Gastrocnemius medialis (tissue), 4 donors: ENCODE measurements at regions not wholly inside any gene's neighbourhood (a gene's known extent, or its start where the extent isn't known, plus 50 kb on each side); places are given as distances from the start of the nearest gene placed in this dataset.

Source experiments
- ATAC-seq, 2 donors: fragments of 150-250 bp; one replicate each; pipeline ENCODE4 v1.9.1; 2016
- DNase-seq, 2 donors: peaks; one replicate each; pipeline ENCODE4 v3.0.0-alpha.2; 2019
- H3K27ac ChIP-seq, 4 donors: fragments of 200-600 bp; sonication (generic); 1 replicate in 1 of 4; 2 replicates in 3 of 4; pipeline ENCODE4 v1.5.1; 2016 to 2018; ENCODE audit warnings: mild to moderate bottlenecking in 2 of 4, moderate library complexity in 1 of 4
- H3K27me3 ChIP-seq, 3 donors: fragments of 200-600 bp; sonication (generic) in 2 of 3; 1 replicate in 1 of 3; 2 replicates in 2 of 3; pipeline versions ENCODE4 v1.5.1 to v1.6.0; 2016 to 2019; ENCODE audit warnings: mild to moderate bottlenecking in 1 of 3, moderate library complexity in 1 of 3
- H3K36me3 ChIP-seq, 2 donors: fragments of 200-600 bp; sonication (generic) in 1 of 2; one replicate each; pipeline ENCODE4 v1.5.1; 2017 to 2018
- H3K4me1 ChIP-seq, 2 donors: fragments of 200-600 bp; sonication (generic) in 1 of 2; one replicate each; pipeline ENCODE4 v1.5.1; 2016 to 2017; ENCODE audit warnings: mild to moderate bottlenecking in 2 of 2
- H3K4me3 ChIP-seq, 4 donors: fragments of 200-600 bp; sonication (generic) in 3 of 4; 1 replicate in 1 of 4; 2 replicates in 3 of 4; pipeline ENCODE4 v1.5.1; 2016 to 2019; ENCODE audit warnings: mild to moderate bottlenecking in 2 of 4
- H3K9me3 ChIP-seq, 3 donors: fragments of 200-600 bp; sonication (generic) in 2 of 3; 1 replicate in 1 of 3; 2 replicates in 2 of 3; pipeline ENCODE4 v1.5.1; 2016 to 2019
- POLR2A ChIP-seq, 2 donors: fragments of 450-650 bp; IDR thresholded peaks; one replicate each; pipeline ENCODE4 v1.6.1; 2017; ENCODE audit warnings: antibody characterized with exemption in 2 of 2, mild to moderate bottlenecking in 2 of 2, moderate library complexity in 2 of 2
- in situ Hi-C, 4 donors: fragments of 200-750 bp; cut with MboI; loops; one replicate each; pipeline versions ENCODE4 v1.15.0 to v1.8.0; 2017; ENCODE audit warnings: low sequenced_read_pairs in 4 of 4
- intact Hi-C: fragments of 100-400 bp; cut with DNase I; formaldehyde crosslinking; loops from one replicate; pipeline ENCODE4 v1.15.1; 2023; ENCODE audit warnings: low total_unique reads
- TF ChIP-seq, protein P1 (sequence below), 5 experiments: fragments of 450-650 bp in 3 of 5; fragments of 200-600 bp in 2 of 5; sonication (generic) in 2 of 5; IDR thresholded peaks in 4 of 5; conservative IDR thresholded peaks in 1 of 5; 1 replicate in 4 of 5; 2 replicates in 1 of 5; pipeline ENCODE4 v1.5.1; 2016 to 2019; ENCODE audit warnings: antibody characterized with exemption in 5 of 5, mild to moderate bottlenecking in 3 of 5, moderate library complexity in 3 of 5

DNA sequence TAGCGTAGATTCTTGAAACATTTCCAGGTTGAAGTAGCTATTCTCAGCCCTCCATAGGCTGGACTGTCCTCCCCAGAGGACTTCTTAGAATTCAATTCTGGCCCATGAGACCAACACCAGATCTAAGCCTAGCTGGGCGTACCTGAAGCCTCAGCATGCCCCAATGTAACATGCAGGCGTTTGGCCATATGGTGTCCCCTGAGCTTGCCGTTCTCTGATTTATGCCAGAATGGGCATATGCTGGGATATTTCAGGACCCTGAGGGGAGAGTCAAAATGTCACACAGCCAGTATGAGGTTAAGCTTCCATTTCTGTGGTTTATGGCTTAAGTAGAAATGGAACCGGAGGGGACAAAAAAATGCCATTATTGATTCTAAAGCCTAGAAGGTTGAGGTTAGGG is 317.7 kb upstream of the OBI1 start:
- Histone ChIP-seq H3K36me3 (no peaks in the 10 kb centered on the region), H3K27me3 (no peaks in the 10 kb centered on the region), H3K27ac (no peak overlapping the region), H3K4me1 (no peaks in the 10 kb centered on the region), H3K9me3 (no peaks in the 10 kb centered on the region), H3K4me3 (no peak overlapping the region)
- intact Hi-C loops (no loop called here), in situ Hi-C loops (loop anchor here in 2 of 4 donors (5.0 kb wide), 2 partner anchors 834 to 839 kb away; no protein-coding TSS in a partner anchor)
- TF ChIP-seq, protein P1, sequence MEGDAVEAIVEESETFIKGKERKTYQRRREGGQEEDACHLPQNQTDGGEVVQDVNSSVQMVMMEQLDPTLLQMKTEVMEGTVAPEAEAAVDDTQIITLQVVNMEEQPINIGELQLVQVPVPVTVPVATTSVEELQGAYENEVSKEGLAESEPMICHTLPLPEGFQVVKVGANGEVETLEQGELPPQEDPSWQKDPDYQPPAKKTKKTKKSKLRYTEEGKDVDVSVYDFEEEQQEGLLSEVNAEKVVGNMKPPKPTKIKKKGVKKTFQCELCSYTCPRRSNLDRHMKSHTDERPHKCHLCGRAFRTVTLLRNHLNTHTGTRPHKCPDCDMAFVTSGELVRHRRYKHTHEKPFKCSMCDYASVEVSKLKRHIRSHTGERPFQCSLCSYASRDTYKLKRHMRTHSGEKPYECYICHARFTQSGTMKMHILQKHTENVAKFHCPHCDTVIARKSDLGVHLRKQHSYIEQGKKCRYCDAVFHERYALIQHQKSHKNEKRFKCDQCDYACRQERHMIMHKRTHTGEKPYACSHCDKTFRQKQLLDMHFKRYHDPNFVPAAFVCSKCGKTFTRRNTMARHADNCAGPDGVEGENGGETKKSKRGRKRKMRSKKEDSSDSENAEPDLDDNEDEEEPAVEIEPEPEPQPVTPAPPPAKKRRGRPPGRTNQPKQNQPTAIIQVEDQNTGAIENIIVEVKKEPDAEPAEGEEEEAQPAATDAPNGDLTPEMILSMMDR (IDR thresholded peaks at IDR 0.05 in 4 of 5, conservative IDR thresholded peaks at IDR 0.05 in 1 of 5), result no peak
- TF ChIP-seq POLR2A (IDR thresholded peaks at IDR 0.05), result no peak
- ATAC-seq (no peak), DNase-seq (no peak)

DNA sequence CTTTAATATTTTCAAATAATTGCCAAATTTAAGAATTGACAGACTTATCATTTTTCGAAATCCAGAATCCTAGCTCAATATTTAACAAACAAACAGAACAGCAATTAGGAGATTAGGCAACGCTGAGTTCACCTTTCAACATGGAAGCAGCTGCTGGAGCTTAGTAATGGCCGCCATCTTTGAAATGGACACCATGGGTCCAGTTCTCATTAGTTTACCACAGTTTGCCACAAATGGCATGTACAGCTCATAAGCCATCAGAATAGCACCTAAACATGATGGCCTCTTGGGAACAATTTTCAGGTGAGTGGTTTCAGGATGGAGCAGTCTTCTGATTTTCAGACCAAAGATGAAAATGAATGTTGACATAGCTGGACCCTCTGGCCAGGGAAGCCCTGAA is 313.6 kb upstream of the OBI1 start:
- in situ Hi-C loops, result no loop called here
- H3K27me3 ChIP-seq, result no peaks in the 10 kb centered on the region
- H3K27ac ChIP-seq, result no peak overlapping the region
- H3K9me3 ChIP-seq, result no peaks in the 10 kb centered on the region
- H3K36me3 ChIP-seq, result no peaks in the 10 kb centered on the region
- intact Hi-C loops, result no loop called here
- TF ChIP-seq, protein P1 (IDR thresholded peaks at IDR 0.05 in 4 of 5, conservative IDR thresholded peaks at IDR 0.05 in 1 of 5), result no peak
- no peak for TF ChIP-seq POLR2A (IDR thresholded peaks at IDR 0.05)
- H3K4me3 ChIP-seq, result no peak overlapping the region
- ATAC-seq (no peak), DNase-seq (no peak)
- no peaks in the 10 kb centered on the region for H3K4me1 ChIP-seq

DNA sequence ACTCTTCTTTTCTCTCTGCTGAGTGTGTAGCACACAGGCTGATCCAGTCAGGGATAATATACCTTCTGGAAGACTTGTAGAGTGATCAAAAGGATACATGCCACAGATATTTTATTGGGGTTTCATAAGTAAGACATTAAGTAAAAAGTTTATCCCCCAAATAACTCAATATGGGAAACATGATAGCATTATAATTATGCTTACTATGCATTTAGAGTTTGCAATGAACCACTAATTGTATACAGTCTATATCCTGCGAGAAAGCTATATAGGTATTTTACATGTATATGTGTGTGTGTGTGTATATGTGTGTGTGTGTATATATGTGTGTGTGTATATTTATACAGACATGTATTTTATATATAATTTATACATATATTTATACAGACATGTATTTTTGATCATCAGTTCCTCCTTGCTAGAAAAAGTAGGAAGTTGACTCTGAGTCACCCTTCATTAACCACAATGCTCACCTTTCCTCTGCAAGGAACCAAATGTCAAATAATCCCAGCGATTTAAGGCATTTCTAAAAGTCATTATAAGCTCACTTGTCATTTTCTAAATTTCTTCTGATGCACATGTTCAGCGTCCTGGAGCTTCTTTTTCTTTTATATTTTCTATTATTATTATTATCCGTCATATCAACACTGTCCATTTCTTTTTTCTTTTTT is 312.5 kb upstream of the OBI1 start:
- H3K27ac ChIP-seq, result no peak overlapping the region
- H3K9me3 ChIP-seq, result no peaks in the 10 kb centered on the region
- TF ChIP-seq, protein P1 (IDR thresholded peaks at IDR 0.05 in 4 of 5, conservative IDR thresholded peaks at IDR 0.05 in 1 of 5), result no peak
- TF ChIP-seq POLR2A (IDR thresholded peaks at IDR 0.05), result no peak
- intact Hi-C loops, result no loop called here
- no peak for DNase-seq
- H3K4me3 ChIP-seq, result no peak overlapping the region
- in situ Hi-C loops, result no loop called here
- H3K27me3 ChIP-seq, result no peaks in the 10 kb centered on the region
- no peak for ATAC-seq
- no peaks in the 10 kb centered on the region for H3K36me3 ChIP-seq
- H3K4me1 ChIP-seq, result no peaks in the 10 kb centered on the region

DNA sequence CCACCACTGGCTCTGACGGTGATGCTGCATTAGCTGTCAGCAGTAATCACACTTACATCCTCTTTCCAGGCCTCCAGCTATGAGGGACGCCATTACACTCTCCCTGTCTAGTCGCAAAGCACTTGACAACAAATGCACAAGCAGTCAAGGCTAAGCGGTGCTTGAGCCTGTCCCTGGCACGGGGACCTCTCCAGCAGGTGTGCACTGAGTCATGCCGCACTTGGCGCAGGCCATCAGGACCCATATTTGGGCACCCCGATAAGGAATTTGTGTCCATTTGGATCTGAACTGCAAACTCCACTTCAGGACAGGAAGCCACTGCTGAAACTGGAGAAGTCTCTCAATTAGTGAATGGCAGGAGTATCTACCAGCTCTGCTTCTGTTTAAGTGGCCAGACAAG is 301.9 kb upstream of the OBI1 start:
- Histone ChIP-seq H3K27ac (no peak overlapping the region), H3K4me1 (no peaks in the 10 kb centered on the region), H3K9me3 (no peaks in the 10 kb centered on the region), H3K4me3 (no peak overlapping the region), H3K27me3 (no peaks in the 10 kb centered on the region), H3K36me3 (no peaks in the 10 kb centered on the region)
- ATAC-seq, result no peak
- no peak for DNase-seq
- in situ Hi-C loops, result no loop called here
- intact Hi-C loops, result no loop called here
- TF ChIP-seq POLR2A (IDR thresholded peaks at IDR 0.05), result no peak
- TF ChIP-seq, protein P1 (IDR thresholded peaks at IDR 0.05 in 4 of 5, conservative IDR thresholded peaks at IDR 0.05 in 1 of 5), result no peak

DNA sequence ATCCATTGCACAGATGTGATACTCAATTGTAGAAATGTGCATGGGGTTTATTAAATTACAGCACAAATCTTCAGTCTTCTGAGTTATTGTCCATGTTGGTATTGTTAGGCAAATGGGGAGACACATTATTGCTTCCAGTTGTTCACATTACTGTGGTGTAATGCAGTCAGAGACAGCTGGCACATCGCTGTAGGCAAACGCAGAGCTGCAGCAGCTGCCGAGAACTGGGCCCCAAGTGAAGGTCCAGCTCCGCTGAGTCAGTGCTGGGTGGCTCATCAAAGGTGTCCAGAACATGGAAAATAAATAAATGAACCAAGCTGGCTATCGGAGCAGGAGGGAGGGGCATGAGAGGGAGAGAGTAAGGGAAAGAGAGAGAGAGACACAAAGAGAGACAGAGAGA is 299.1 kb upstream of the OBI1 start:
- no peak for TF ChIP-seq POLR2A (IDR thresholded peaks at IDR 0.05)
- TF ChIP-seq, protein P1 (IDR thresholded peaks at IDR 0.05 in 4 of 5, conservative IDR thresholded peaks at IDR 0.05 in 1 of 5), result no peak
- Histone ChIP-seq H3K36me3 (no peaks in the 10 kb centered on the region), H3K27me3 (no peaks in the 10 kb centered on the region), H3K4me1 (no peaks in the 10 kb centered on the region), H3K4me3 (no peak overlapping the region), H3K27ac (no peak overlapping the region), H3K9me3 (no peaks in the 10 kb centered on the region)
- intact Hi-C loops (no loop called here), in situ Hi-C loops (no loop called here)
- no peak for ATAC-seq
- no peak for DNase-seq
